ENCODE measurements at regions not wholly inside any gene's neighbourhood (a gene's known extent, or its start where the extent isn't known, plus 50 kb on each side); places are given as distances from the start of the nearest gene placed in this dataset.

DNA sequence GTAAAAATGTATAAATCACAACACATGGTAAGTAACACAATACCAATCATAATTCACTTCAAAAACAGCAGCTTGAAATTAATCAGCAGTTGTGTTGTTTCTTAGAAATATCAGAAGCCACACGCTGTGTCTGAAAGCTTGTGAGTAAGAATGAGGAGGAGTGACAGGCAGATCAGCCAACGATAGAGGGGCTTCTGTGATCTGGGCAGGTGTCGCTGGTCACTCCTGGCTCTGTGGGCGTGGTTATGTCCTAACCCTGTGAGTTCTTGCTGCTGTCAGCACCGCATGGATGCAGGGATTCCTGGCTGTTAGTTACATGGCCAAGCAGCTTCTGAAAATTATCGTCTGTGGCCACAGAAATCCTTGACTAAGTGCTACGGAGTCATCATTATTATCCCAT, 123.4 kb downstream of the SLC25A47 start:
- TF ChIP-seq CTCF (IDR thresholded peaks at IDR 0.05 in 2 of 3, conservative IDR thresholded peaks at IDR 0.05 in 1 of 3; ENCODE audit: borderline replicate concordance in 1 of 3, insufficient read depth in 1 of 3, low read depth in 2 of 3, low read length in 2 of 3) (no peak), YY1 (IDR thresholded peaks at IDR 0.05; ENCODE audit: extremely low read depth, insufficient replicate concordance, low read depth, low read length) (no peak), ZNF274 (IDR thresholded peaks at IDR 0.05; ENCODE audit: low read depth, low read length) (no peak)
- TF ChIP-seq, protein P1, sequence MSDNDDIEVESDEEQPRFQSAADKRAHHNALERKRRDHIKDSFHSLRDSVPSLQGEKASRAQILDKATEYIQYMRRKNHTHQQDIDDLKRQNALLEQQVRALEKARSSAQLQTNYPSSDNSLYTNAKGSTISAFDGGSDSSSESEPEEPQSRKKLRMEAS (IDR thresholded peaks at IDR 0.05): no peak
- TF ChIP-seq, protein P2, sequence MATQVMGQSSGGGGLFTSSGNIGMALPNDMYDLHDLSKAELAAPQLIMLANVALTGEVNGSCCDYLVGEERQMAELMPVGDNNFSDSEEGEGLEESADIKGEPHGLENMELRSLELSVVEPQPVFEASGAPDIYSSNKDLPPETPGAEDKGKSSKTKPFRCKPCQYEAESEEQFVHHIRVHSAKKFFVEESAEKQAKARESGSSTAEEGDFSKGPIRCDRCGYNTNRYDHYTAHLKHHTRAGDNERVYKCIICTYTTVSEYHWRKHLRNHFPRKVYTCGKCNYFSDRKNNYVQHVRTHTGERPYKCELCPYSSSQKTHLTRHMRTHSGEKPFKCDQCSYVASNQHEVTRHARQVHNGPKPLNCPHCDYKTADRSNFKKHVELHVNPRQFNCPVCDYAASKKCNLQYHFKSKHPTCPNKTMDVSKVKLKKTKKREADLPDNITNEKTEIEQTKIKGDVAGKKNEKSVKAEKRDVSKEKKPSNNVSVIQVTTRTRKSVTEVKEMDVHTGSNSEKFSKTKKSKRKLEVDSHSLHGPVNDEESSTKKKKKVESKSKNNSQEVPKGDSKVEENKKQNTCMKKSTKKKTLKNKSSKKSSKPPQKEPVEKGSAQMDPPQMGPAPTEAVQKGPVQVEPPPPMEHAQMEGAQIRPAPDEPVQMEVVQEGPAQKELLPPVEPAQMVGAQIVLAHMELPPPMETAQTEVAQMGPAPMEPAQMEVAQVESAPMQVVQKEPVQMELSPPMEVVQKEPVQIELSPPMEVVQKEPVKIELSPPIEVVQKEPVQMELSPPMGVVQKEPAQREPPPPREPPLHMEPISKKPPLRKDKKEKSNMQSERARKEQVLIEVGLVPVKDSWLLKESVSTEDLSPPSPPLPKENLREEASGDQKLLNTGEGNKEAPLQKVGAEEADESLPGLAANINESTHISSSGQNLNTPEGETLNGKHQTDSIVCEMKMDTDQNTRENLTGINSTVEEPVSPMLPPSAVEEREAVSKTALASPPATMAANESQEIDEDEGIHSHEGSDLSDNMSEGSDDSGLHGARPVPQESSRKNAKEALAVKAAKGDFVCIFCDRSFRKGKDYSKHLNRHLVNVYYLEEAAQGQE (IDR thresholded peaks at IDR 0.05; ENCODE audit: low read depth): no peak

Measured in HCT116 (cell line).